ENCODE measurements at regions not wholly inside any gene's neighbourhood (a gene's known extent, or its start where the extent isn't known, plus 50 kb on each side); places are given as distances from the start of the nearest gene placed in this dataset.

DNA sequence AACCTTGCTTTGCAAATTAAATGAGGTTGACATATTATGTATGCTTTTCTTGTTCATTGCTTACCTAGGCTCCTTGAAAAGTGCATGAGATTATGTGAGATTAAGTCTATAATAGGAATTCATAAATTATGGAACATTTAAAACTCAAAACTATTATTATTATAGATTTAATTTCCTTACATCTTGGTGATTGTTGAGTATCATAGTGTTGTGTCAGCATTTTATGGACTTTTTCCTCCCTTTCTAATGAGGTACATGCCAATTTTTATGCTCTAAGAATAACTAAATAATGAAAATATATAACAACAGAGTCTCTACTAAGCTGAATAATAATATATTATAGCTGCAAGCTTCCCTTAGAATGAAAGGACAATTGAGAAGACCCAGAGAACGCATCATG, 848.8 kb upstream of the AADAT start:
- TF ChIP-seq, protein P1, sequence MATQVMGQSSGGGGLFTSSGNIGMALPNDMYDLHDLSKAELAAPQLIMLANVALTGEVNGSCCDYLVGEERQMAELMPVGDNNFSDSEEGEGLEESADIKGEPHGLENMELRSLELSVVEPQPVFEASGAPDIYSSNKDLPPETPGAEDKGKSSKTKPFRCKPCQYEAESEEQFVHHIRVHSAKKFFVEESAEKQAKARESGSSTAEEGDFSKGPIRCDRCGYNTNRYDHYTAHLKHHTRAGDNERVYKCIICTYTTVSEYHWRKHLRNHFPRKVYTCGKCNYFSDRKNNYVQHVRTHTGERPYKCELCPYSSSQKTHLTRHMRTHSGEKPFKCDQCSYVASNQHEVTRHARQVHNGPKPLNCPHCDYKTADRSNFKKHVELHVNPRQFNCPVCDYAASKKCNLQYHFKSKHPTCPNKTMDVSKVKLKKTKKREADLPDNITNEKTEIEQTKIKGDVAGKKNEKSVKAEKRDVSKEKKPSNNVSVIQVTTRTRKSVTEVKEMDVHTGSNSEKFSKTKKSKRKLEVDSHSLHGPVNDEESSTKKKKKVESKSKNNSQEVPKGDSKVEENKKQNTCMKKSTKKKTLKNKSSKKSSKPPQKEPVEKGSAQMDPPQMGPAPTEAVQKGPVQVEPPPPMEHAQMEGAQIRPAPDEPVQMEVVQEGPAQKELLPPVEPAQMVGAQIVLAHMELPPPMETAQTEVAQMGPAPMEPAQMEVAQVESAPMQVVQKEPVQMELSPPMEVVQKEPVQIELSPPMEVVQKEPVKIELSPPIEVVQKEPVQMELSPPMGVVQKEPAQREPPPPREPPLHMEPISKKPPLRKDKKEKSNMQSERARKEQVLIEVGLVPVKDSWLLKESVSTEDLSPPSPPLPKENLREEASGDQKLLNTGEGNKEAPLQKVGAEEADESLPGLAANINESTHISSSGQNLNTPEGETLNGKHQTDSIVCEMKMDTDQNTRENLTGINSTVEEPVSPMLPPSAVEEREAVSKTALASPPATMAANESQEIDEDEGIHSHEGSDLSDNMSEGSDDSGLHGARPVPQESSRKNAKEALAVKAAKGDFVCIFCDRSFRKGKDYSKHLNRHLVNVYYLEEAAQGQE (IDR thresholded peaks at IDR 0.05; ENCODE audit: low read depth) = no peak
- TF ChIP-seq, protein P2, sequence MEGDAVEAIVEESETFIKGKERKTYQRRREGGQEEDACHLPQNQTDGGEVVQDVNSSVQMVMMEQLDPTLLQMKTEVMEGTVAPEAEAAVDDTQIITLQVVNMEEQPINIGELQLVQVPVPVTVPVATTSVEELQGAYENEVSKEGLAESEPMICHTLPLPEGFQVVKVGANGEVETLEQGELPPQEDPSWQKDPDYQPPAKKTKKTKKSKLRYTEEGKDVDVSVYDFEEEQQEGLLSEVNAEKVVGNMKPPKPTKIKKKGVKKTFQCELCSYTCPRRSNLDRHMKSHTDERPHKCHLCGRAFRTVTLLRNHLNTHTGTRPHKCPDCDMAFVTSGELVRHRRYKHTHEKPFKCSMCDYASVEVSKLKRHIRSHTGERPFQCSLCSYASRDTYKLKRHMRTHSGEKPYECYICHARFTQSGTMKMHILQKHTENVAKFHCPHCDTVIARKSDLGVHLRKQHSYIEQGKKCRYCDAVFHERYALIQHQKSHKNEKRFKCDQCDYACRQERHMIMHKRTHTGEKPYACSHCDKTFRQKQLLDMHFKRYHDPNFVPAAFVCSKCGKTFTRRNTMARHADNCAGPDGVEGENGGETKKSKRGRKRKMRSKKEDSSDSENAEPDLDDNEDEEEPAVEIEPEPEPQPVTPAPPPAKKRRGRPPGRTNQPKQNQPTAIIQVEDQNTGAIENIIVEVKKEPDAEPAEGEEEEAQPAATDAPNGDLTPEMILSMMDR (IDR thresholded peaks at IDR 0.05 in 2 of 3, conservative IDR thresholded peaks at IDR 0.05 in 1 of 3; ENCODE audit: borderline replicate concordance in 1 of 3, insufficient read depth in 1 of 3, low read depth in 2 of 3, low read length in 2 of 3) = no peak
- TF ChIP-seq POLR2AphosphoS5 (IDR thresholded peaks at IDR 0.05; ENCODE audit: low read depth, low read length) = no peak
